Central memory CD4-positive, alpha-beta T cell (primary cell): ENCODE measurements at regions not wholly inside any gene's neighbourhood (a gene's known extent, or its start where the extent isn't known, plus 50 kb on each side); places are given as distances from the start of the nearest gene placed in this dataset.
"Not testable (repeated sequence)": the region's sequence is repeated elsewhere in the genome, so short reads cannot be mapped to it uniquely, and the experiment has no call there.

Source experiments
- DNase-seq: peaks from one replicate; pipeline ENCODE4 v3.0.0; 2022

GRCh38 chrX:118216087-118216486, 99.5 kb upstream of the KLHL13 start:
- DNase-seq, result no peak

- no peak for DNase-seq
Observed at GRCh38 chrX:118216509-118216908, 99.9 kb upstream of the KLHL13 start.

DNA sequence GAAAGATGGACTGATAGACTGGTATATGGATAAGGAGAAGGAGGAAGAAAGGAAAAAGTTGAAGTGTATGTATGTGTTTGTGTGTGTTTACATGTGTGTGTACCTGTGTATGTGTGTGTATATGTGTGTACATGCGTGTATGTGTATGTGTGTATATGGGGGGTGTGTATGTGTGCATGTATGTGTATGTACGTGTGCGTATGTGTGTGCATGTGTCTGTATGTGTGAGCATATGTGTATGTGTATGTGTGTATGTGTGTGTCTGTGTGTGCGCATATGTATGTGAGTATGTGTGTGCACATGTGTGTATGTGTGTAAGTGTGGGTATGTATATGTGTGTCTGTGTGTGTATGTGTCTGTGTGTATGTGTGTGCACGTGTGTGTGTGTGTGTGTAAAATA, 101.5 kb upstream of the KLHL13 start:
- no peak for DNase-seq

DNA sequence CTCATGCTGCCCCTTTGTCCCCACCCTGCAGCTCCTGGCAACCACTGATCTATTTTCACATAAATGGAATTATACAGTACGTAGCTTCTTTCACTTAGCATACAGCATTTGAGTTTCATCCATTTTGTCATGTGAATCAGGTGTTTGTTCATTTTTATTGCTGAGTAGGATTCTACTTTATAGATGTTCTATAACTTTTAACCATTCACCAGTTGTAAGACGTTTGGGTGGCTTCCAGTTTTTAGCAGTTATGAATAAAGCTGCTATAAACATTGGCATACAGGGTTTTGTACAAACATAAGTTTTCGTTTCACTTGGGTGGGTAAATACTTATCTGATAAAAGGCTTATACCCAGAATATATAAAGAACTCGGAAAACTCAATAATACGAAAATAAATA, 102.3 kb upstream of the KLHL13 start:
- no peak for DNase-seq

DNA sequence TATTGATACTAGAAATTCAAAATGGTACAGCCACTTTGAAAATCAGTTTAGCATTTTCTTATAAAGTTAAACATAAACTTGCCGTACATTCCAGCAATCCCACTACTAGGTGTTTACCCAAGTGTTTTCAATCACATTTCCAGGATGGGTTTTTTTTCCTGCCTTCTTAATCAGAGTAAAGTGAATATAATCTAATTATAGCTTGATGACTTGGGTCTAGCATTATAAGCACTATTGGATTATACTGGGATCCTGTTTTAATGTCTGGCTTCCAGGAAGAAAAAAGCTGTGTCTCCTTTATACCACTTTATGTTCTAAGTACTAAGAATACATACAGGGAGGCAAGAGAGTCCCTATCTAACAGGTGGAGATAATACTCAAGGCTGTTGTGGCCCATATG, 103.3 kb upstream of the KLHL13 start:
- no peak for DNase-seq

- no peak for DNase-seq
Observed at GRCh38 chrX:118220509-118220908, 103.9 kb upstream of the KLHL13 start.

GRCh38 chrX:118221270-118221669, 104.7 kb upstream of the KLHL13 start:
- DNase-seq, result no peak

GRCh38 chrX:118221733-118222132, 105.1 kb upstream of the KLHL13 start:
- DNase-seq, result no peak

DNA sequence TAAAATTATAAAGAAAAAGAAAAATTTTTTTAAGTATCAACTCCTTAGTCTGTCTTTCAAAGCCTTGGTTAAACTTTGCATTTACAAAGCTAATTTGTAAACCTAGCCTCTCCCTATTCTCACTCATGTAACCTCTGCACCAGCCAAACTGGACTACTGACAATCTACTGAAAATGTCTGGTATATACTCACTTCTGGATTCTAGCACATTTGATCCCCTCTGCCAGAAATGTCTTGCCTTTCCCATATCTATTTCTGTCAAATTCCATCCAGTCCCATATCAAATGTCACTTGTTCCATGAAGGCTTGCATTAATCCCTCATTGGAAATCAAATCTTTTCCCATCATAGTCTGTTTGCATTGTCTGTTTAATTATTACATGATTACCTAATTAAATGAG, 105.8 kb upstream of the KLHL13 start:
- DNase-seq, result no peak

- DNase-seq, result no peak
Observed at GRCh38 chrX:118225711-118226428, 109.3 kb upstream of the KLHL13 start.

DNA sequence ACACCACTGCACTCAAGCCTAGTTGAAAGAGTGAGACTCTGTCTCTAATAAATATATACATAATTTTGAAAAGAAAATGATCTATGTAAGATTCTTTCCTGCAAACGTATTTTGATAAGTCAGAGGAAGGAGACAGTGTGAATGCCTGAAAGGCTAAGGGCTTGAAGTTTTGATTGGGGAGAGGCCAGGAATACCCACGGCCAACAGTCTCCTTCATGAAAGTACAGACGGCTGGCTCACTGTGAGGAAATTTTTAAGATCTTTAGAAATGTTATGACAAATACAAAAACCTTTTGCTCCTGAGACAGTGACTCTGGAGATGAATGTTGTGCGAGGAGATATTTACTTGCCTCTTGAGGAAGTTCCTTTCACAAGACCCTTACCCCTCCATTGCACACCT, 111.4 kb upstream of the KLHL13 start:
- no peak for DNase-seq

GRCh38 chrX:118228456-118228855, 111.8 kb upstream of the KLHL13 start:
- no peak for DNase-seq

DNA sequence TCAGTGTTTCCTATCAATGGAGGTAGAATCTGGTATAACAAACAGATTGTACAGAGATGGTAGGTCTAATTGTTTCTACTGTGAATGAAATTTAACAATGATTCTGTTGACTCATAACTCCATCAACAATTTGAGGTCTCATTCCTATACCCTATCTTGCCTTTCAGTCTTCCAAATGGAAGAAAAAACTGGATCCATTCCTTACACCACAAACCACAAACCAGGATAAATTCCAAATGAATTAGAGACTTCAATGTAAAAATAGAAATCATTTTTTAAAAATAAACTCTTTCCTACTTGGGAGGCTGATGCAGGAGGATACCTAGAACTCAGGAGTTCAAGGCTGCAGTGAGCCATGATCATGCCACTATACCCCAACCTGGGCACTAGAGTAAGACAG, 114.4 kb upstream of the WDR44 start:
- no peak for DNase-seq

GRCh38 chrX:118239178-118239870, 106.6 kb upstream of the WDR44 start:
- DNase-seq, result no peak

- DNase-seq, result no peak
Observed at GRCh38 chrX:118239913-118240698, 105.8 kb upstream of the WDR44 start.

DNA sequence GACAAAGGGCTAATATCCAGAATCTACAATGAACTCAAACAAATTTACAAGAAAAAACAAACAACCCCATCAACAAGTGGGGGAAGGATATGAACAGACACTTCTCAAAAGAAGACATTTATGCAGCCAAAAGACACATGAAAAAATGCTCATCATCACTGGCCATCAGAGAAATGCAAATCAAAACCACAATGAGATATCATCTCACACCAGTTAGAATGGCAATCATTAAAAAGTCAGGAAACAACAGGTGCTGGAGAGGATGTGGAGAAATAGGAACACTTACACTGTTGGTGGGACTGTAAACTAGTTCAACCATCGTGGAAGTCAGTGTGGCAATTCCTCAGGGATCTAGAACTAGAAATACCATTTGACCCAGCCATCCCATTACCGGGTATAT, 98.9 kb upstream of the WDR44 start:
- DNase-seq, result not testable (repeated sequence)

DNA sequence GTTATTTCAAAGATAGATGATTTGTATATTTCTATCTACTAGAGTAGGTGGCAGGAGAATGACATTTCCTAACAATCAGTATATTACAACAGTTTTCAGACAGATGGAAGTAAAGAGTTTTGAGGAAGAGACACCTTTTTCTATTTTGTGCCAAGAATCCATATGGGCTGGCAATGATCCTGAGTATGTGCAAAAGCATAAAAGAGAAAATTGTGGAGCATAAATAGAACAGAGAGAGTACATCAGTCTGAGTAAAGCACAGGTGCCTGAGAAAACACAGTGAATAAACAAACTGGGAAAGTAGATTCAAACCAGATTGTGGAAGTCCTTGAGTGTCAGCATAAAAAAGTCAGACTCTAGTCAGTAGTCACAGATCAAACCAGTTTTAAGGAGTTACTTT, 96.8 kb upstream of the WDR44 start:
- no peak for DNase-seq

DNA sequence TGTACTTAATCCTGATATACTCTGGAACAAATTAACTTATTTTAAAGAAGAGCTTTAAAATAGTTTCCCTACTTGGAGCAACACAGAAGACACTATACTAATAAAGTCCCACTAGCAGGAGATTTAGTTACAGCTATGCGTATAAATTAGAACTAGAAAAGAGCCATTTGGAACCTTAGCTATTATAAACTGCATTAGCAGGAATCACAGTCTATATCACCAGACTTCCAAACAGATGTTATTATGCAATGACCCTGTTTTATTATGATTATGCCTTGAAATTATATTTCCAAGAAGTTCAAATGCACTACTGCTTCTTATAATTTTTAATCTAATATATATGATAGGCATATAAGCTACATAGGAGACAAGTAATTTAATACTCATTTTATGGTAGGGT, 95.5 kb upstream of the WDR44 start:
- no peak for DNase-seq

- DNase-seq, result no peak
Observed at GRCh38 chrX:118251271-118251670, 94.6 kb upstream of the WDR44 start.

DNA sequence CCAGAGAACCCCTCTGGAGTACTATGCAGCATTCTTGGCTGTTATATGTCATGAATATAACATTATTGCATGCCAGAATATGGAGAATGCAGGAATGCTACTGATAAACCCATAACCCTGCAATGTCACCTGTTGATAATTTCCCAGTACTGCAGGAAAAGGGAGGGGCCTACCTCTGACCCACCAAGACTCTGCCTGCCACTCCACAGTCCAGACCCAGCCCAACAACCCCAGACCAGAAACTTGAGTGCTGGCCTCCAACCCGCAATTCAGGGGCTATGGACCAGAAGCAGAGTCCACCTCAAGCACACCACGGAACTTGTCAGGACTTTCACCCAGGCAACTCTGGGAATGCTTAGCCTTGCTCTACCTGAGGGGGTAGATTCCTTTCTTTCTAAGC, 92.9 kb upstream of the WDR44 start:
- DNase-seq, result no peak

- peak; percentile 1 for DNase-seq
Observed at GRCh38 chrX:118254611-118255010, 91.3 kb upstream of the WDR44 start.

DNA sequence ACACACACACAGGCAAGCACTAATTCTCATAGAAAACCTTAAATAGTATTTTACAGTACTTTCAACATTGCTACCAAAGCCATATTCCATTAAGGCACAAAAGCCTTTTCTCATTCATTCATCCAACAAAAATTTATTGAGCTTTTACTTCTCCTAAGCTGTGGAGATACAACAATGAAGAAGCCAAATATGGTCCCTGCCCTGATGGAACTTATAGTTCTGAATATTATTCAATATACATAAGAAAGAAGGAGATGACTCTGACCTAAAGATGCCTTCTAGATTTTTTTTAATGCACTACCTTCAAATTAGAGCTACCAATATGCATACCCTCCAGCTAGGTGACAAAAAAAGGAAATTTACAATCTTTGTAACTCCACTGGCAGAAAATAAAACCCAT, 90.0 kb upstream of the WDR44 start:
- no peak for DNase-seq

GRCh38 chrX:118257781-118258180, 88.1 kb upstream of the WDR44 start:
- no peak for DNase-seq

DNA sequence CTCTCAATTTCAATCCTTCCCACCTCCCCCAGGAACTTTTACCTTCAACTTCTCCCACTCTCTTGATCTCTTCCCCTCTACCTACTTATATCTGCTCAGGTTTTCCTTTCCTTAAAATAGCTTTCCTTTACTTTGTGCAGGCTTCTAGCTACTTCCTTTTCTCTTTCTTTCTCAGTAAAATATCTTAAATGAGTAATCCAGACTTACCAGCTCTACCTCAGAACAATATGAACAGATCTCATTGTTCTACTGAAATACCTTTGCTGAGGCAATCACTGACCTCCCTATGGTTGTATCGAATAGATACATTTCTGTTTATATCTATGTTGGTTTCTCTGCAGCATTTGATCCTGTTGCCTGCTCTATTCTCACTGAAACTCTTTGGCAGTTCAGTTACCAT, 86.7 kb upstream of the WDR44 start:
- no peak for DNase-seq
